Ishikawa (cell line): ENCODE measurements at regions not wholly inside any gene's neighbourhood (a gene's known extent, or its start where the extent isn't known, plus 50 kb on each side); places are given as distances from the start of the nearest gene placed in this dataset.

ENCODE experiments used
- CEBPB ChIP-seq: IDR thresholded peaks from 2 replicates; pipeline ENCODE4 v1.6.1; 2012
- CREB1 ChIP-seq: IDR thresholded peaks from 2 replicates; pipeline ENCODE4 v1.6.1; 2012; ENCODE audit warnings: low read depth
- EGR1 ChIP-seq: IDR thresholded peaks from 2 replicates; pipeline ENCODE4 v1.6.1; 2012
- EP300 ChIP-seq: IDR thresholded peaks from 2 replicates; pipeline ENCODE4 v1.6.1; 2012; ENCODE audit warnings: borderline replicate concordance
- FOXM1 ChIP-seq: IDR thresholded peaks from 2 replicates; pipeline ENCODE4 v1.6.1; 2012; ENCODE audit warnings: low read depth, borderline replicate concordance
- MAX ChIP-seq: IDR thresholded peaks from 2 replicates; pipeline ENCODE4 v1.6.1; 2012
- NFIC ChIP-seq: IDR thresholded peaks from 2 replicates; pipeline ENCODE4 v1.6.1; 2012
- RAD21 ChIP-seq: IDR thresholded peaks from 2 replicates; pipeline ENCODE4 v1.6.1; 2012; ENCODE audit warnings: low read depth
- REST ChIP-seq: IDR thresholded peaks from 2 replicates; pipeline ENCODE4 v1.6.1; 2012; ENCODE audit warnings: low read depth, mild to moderate bottlenecking
- TAF1 ChIP-seq: IDR thresholded peaks from 2 replicates; pipeline ENCODE4 v1.6.1; 2012; ENCODE audit warnings: low read depth, mild to moderate bottlenecking
- TCF12 ChIP-seq: IDR thresholded peaks from 2 replicates; pipeline ENCODE4 v1.6.1; 2012; ENCODE audit warnings: low read depth
- TEAD4 ChIP-seq: IDR thresholded peaks from 2 replicates; pipeline ENCODE4 v1.6.1; 2012
- USF1 ChIP-seq: IDR thresholded peaks from 2 replicates; pipeline ENCODE4 v1.6.1; 2012
- YY1 ChIP-seq: IDR thresholded peaks from 2 replicates; pipeline ENCODE4 v1.6.1; 2012; ENCODE audit warnings: low read depth
- ZBTB7A ChIP-seq: IDR thresholded peaks from 2 replicates; pipeline ENCODE4 v1.6.1; 2012; ENCODE audit warnings: low read depth

- TF ChIP-seq NFIC (no peak), REST (no peak), RAD21 (no peak), CREB1 (no peak), TEAD4 (no peak)
Measured at GRCh38 chr7:95660023-95660434, 63.7 kb upstream of the PDK4 start.

DNA sequence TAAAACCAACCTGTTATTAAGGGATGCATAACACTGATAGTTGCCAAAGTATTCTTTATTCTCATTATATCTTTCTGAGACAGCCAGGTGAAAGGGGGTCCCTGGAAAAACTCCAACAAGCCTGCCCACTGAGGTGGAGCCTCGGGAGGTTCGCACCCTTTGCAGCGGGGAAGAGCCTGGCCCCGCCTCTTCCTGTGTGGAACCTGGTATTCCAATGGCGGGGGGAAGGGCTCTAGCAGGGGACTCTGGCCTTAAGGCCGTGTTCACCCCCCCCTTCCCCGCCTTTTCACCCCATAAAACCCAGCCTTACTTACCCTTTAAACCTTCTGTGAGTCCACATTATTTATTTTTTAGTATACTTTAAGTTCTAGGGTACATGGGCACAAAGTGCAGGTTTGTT lies 62.4 kb upstream of the PDK4 start:
- TF ChIP-seq NFIC (no peak), REST (no peak), EGR1 (no peak), MAX (no peak), TAF1 (no peak), FOXM1 (no peak), TEAD4 (no peak), ZBTB7A (no peak), EP300 (no peak), USF1 (no peak), CEBPB (no peak)

GRCh38 chr7:95649546-95649945 lies 53.2 kb upstream of the PDK4 start:
- no peak for TF ChIP-seq TCF12
- no peak for TF ChIP-seq ZBTB7A
- TF ChIP-seq USF1, result no peak

GRCh38 chr7:95646350-95646749 lies 50.0 kb upstream of the PDK4 start:
- no peak for TF ChIP-seq USF1
- no peak for TF ChIP-seq REST
- no peak for TF ChIP-seq TEAD4
- TF ChIP-seq FOXM1, result no peak
- no peak for TF ChIP-seq CREB1
- no peak for TF ChIP-seq YY1
- no peak for TF ChIP-seq ZBTB7A
- TF ChIP-seq EGR1, result no peak
- no peak for TF ChIP-seq CEBPB
- no peak for TF ChIP-seq MAX
- no peak for TF ChIP-seq RAD21
